HepG2 (cell line): ENCODE measurements at regions not wholly inside any gene's neighbourhood (a gene's known extent, or its start where the extent isn't known, plus 50 kb on each side); places are given as distances from the start of the nearest gene placed in this dataset.

ENCODE experiments used
- ATAC-seq: fragments of 200-7000 bp; cut with Tn5 transposase; 3 replicates; pipeline ENCODE4 v1.9.1; 2020; ENCODE audit warnings: mild to moderate bottlenecking, moderate library complexity
- BruUV-seq: library from RNA; stranded (reverse); fragments of 400-500 nt; replicated peaks from 2 replicates; lab custom pipeline; 2021; lab: Mats Ljungman, UMichigan
- CTCF ChIA-PET: fragments of 300-600 bp; formaldehyde crosslinking; extraction: SDS; loops from one replicate; lab custom pipeline; 2021; ENCODE audit warnings: low total read pairs, inconsistent platforms, low intra/inter-chr PET ratio; lab: Yijun Ruan, JAX
- POLR2A ChIA-PET: fragments of 350-600 bp; sonication (Branson Sonifier 250); formaldehyde crosslinking; loops from one replicate; lab custom pipeline; 2020; ENCODE audit warnings: antibody characterized with exemption, inconsistent platforms; lab: Yijun Ruan, JAX
- DNase-seq: peaks from one replicate; pipeline ENCODE4 v3.0.0-alpha.2; 2015; ENCODE audit warnings: low spot score
- FAIRE-seq: peaks from 3 replicates; lab custom pipeline; 2011; peaks lifted over from hg19 to GRCh38; lab: Jason Lieb, UNC
- H2AFZ ChIP-seq: one replicate; pipeline ENCODE4 v1.6.1; 2011; ENCODE audit warnings: low read length, inconsistent platforms
- H3K27ac ChIP-seq: fragments of 300-600 bp; 3 replicates; pipeline ENCODE4 v1.8.0; 2011; ENCODE audit warnings: mixed run types, mild to moderate bottlenecking, mixed read lengths, low read length, inconsistent platforms; ENCODE audit not compliant: insufficient read depth; ENCODE audit errors: extremely low read length
- H3K27me3 ChIP-seq, 2 experiments: fragments of 200-600 bp in 1 of 2; 2 replicates in 1 of 2; 3 replicates in 1 of 2; pipeline versions ENCODE4 v1.6.0 to v1.8.0; 2011; ENCODE audit warnings: low read length in 2 of 2, mild to moderate bottlenecking in 2 of 2, moderate library complexity in 2 of 2, inconsistent platforms in 1 of 2; ENCODE audit not compliant: insufficient read depth in 2 of 2, control insufficient read depth in 1 of 2
- H3K36me3 ChIP-seq, 2 experiments: fragments of 200-600 bp in 1 of 2; replicated peaks in 1 of 2; 2 replicates in 1 of 2; 3 replicates in 1 of 2; pipeline versions ENCODE4 v1.5.1 to v1.8.0; 2011; ENCODE audit warnings: low read length in 2 of 2, inconsistent platforms in 1 of 2; ENCODE audit not compliant: insufficient read depth in 2 of 2, control insufficient read depth in 1 of 2
- H3K4me1 ChIP-seq: 2 replicates; pipeline ENCODE4 v1.5.1; 2012; ENCODE audit warnings: low read length, inconsistent platforms; ENCODE audit not compliant: insufficient read depth
- H3K4me2 ChIP-seq: 2 replicates; pipeline ENCODE4 v1.6.0; 2011; ENCODE audit warnings: low read depth, low read length, inconsistent platforms
- H3K4me3 ChIP-seq, 3 experiments: fragments of 200-600 bp in 1 of 3; sonication (generic), shearing (Covaris generic) in 1 of 3; replicated peaks in 1 of 3; 2 replicates each; pipeline ENCODE4 v1.5.1; 2011 to 2016; ENCODE audit warnings: low read length in 3 of 3, inconsistent platforms in 2 of 3, low read depth in 2 of 3, mild to moderate bottlenecking in 2 of 3, control low read depth in 1 of 3, mixed read lengths in 1 of 3; ENCODE audit not compliant: insufficient read depth in 1 of 3
- H3K79me2 ChIP-seq: one replicate; pipeline ENCODE4 v1.6.1; 2011; ENCODE audit warnings: low read length, inconsistent platforms; ENCODE audit not compliant: insufficient read depth
- H3K9ac ChIP-seq: 2 replicates; pipeline ENCODE4 v1.6.0; 2011; ENCODE audit warnings: mild to moderate bottlenecking, low read depth, low read length, inconsistent platforms; ENCODE audit not compliant: insufficient read depth
- H3K9me3 ChIP-seq: 2 replicates; pipeline ENCODE4 v1.5.1; 2012; ENCODE audit warnings: mild to moderate bottlenecking, low read length
- H4K20me1 ChIP-seq: 2 replicates; pipeline ENCODE4 v1.6.0; 2011; ENCODE audit warnings: inconsistent platforms, mild to moderate bottlenecking, low read length, moderate library complexity; ENCODE audit not compliant: insufficient read depth
- FOXM1 ChIP-seq: sonication (generic); formaldehyde crosslinking; IDR thresholded peaks from 2 replicates; pipeline ENCODE4 v1.5.0; 2020; ENCODE audit warnings: missing genetic modification reagents
- HDAC6 ChIP-seq: fragments of 200-600 bp; sonication (generic); IDR thresholded peaks from 2 replicates; pipeline ENCODE4 v1.7.0; 2017; ENCODE audit warnings: mild to moderate bottlenecking, antibody characterized with exemption, low read length, low read depth
- KLF16 ChIP-seq, 2 experiments: sonication (generic) in 1 of 2; formaldehyde crosslinking in 1 of 2; IDR thresholded peaks; 2 replicates each; pipeline versions ENCODE4 v1.6.1 to v1.8.0; 2016 to 2023; ENCODE audit warnings: missing genetic modification reagents in 2 of 2, missing compliant biosample characterization in 1 of 2
- NFE2 ChIP-seq: sonication (generic); formaldehyde crosslinking; IDR thresholded peaks from 2 replicates; pipeline ENCODE4 v1.4.0; 2020; ENCODE audit warnings: missing genetic modification reagents
- RAD21 ChIP-seq: fragments of 450-650 bp; formaldehyde crosslinking; IDR thresholded peaks from 2 replicates; pipeline ENCODE4 v1.5.0; 2020; ENCODE audit warnings: mild to moderate bottlenecking
- RBAK ChIP-seq: sonication (generic); formaldehyde crosslinking; IDR thresholded peaks from 2 replicates; pipeline ENCODE4 v1.5.1; 2020; ENCODE audit warnings: mild to moderate bottlenecking, missing genetic modification reagents
- U2AF1 ChIP-seq: fragments of 200-400 bp; formaldehyde crosslinking; optimal IDR thresholded peaks from 2 replicates; pipeline ENCODE3; 2017; ENCODE audit warnings: mild to moderate bottlenecking, low read depth, low read length
- ZNF160 ChIP-seq: sonication (generic); formaldehyde crosslinking; IDR thresholded peaks from 2 replicates; pipeline ENCODE4 v1.8.0; 2022; ENCODE audit warnings: mild to moderate bottlenecking, inconsistent platforms, missing genetic modification reagents
- ZNF407 ChIP-seq: sonication (generic); formaldehyde crosslinking; IDR thresholded peaks from one replicate; pipeline ENCODE4 v1.5.1; 2020; ENCODE audit warnings: mild to moderate bottlenecking, missing genetic modification reagents; ENCODE audit errors: not compliant biosample characterization
- ZNF891 ChIP-seq: sonication (generic); formaldehyde crosslinking; IDR thresholded peaks from 2 replicates; pipeline ENCODE4 v1.5.0; 2020; ENCODE audit warnings: mild to moderate bottlenecking, missing genetic modification reagents
- WGBS: methylation state at CpG from one replicate; pipeline ENCODE4 v1.1.6; 2017; ENCODE audit warnings: low lambda C conversion rate; 5-methylcytosine and 5-hydroxymethylcytosine counted together
- in situ Hi-C: cut with HindIII; loops from 2 replicates; pipeline ENCODE4 v1.10.0; 2017; ENCODE audit warnings: low pct_unique_long_range_greater_than_20kb; ENCODE audit not compliant: extremely low pct_ligation_motif_present
- intact Hi-C: fragments of 100-400 bp; cut with micrococcal nuclease; formaldehyde crosslinking; loops from one replicate; pipeline ENCODE4 v1.10.0; 2022; ENCODE audit not compliant: unreplicated experiment
- TF ChIP-seq, protein P1 (sequence below): sonication (generic); formaldehyde crosslinking; IDR thresholded peaks from 2 replicates; pipeline ENCODE4 v1.8.1; 2023; ENCODE audit warnings: missing genetic modification reagents, inconsistent platforms, borderline replicate concordance

DNA sequence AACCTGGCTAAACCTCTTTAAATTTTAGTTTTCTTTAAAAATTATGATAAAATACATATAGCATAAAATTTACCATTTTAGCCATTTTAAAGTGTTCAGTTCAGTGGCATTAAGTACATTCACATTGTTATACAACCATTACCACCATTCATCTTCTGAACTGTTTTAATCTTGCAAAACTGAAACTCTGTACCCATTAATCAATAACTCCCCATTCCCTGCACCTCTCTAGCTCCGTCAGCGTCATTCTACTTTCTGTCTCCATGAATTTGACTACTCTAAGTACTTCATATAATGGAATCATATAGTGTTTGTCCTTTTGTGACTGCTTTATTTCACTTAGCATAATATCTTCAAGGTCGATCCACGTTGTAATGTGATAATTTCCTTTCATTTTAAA, 75.8 kb upstream of the DDHD1 start:
- no peak for FAIRE-seq
- intact Hi-C loops, result loop anchor here (5.0 kb wide), 1 partner anchor 577 kb away; no protein-coding TSS in a partner anchor
- ChIA-PET CTCF (no interaction called here), POLR2A (no interaction called here)
- no peak overlapping the region for H2AFZ ChIP-seq
- no TSS peak for BruUV-seq
- in situ Hi-C loops, result no loop called here
- 2% methylated on average over 4 of the region's 4 CpGs for whole genome bisulfite sequencing
- no peaks in the 10 kb centered on the region for H3K79me2 ChIP-seq
- H3K4me2 ChIP-seq, result no peak overlapping the region
- no peak overlapping the region for H3K9ac ChIP-seq
- no peak for DNase-seq
- no peak for ATAC-seq
- H3K4me3 ChIP-seq, result no peak overlapping the region
- no peaks in the 10 kb centered on the region for H3K27me3 ChIP-seq
- no peaks in the 10 kb centered on the region for H4K20me1 ChIP-seq
- H3K4me1 ChIP-seq, result no peaks in the 10 kb centered on the region
- H3K36me3 ChIP-seq, result no peaks in the 10 kb centered on the region
- no peak overlapping the region for H3K27ac ChIP-seq
- H3K9me3 ChIP-seq, result no peaks in the 10 kb centered on the region; the same call in 1 of the 2 replicates
- no peak for TF ChIP-seq KLF16 (CRISPR knock-in tag; IDR thresholded peaks at IDR 0.05)
- TF ChIP-seq RBAK (CRISPR knock-in tag), result no peak
- no peak for TF ChIP-seq FOXM1
- no peak for TF ChIP-seq HDAC6
- TF ChIP-seq RAD21, result no peak
- TF ChIP-seq NFE2 (CRISPR knock-in tag), result no peak
- no peak for TF ChIP-seq ZNF160 (CRISPR knock-in tag)
- TF ChIP-seq ZNF891, result no peak
- no peak for TF ChIP-seq U2AF1
- TF ChIP-seq, protein P1, sequence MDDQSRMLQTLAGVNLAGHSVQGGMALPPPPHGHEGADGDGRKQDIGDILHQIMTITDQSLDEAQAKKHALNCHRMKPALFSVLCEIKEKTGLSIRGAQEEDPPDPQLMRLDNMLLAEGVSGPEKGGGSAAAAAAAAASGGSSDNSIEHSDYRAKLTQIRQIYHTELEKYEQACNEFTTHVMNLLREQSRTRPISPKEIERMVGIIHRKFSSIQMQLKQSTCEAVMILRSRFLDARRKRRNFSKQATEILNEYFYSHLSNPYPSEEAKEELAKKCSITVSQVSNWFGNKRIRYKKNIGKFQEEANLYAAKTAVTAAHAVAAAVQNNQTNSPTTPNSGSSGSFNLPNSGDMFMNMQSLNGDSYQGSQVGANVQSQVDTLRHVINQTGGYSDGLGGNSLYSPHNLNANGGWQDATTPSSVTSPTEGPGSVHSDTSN (CRISPR knock-in tag), result no peak
- TF ChIP-seq ZNF407 (CRISPR knock-in tag), result no peak
